ENCODE measurements at regions not wholly inside any gene's neighbourhood (a gene's known extent, or its start where the extent isn't known, plus 50 kb on each side); places are given as distances from the start of the nearest gene placed in this dataset.

GRCh38 chr14:49479432-49479831 is 106.7 kb downstream of the RPS29 start:
- DNase-seq (ENCODE audit: low spot score) = no peak
- in situ Hi-C loops (cut with HindIII; ENCODE audit: low sequenced_read_pairs) = no loop called here

GRCh38 chr14:49478784-49479183 is 107.4 kb downstream of the RPS29 start:
- no peak for DNase-seq (ENCODE audit: low spot score)
- in situ Hi-C loops (cut with HindIII; ENCODE audit: low sequenced_read_pairs) = no loop called here

GRCh38 chr14:49467091-49467490 is 119.1 kb downstream of the RPS29 start:
- no peak for DNase-seq (ENCODE audit: low spot score)
- in situ Hi-C loops (cut with HindIII; ENCODE audit: low sequenced_read_pairs) = no loop called here

DNA sequence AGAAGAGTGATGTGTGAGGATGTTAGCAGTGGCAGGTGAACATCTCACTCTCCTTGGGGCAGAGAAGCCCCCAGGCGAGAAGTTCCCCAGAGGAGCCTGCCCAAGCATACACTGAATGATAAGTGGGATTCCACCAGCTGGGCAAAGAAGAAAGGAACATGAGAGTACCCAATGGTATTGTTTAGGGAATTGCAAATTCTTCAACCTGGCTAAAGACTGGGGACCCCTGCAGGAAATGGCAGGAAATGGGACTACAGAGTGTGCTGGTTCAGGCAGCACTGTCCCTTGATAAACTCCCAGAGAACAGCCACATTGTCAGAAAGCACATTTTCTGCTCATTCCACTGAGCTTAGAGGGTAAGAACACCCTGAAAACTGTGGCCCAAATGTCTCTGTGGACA is 121.3 kb downstream of the RPS29 start:
- in situ Hi-C loops (cut with HindIII; ENCODE audit: low sequenced_read_pairs) = no loop called here
- DNase-seq (ENCODE audit: low spot score) = no peak

- DNase-seq (ENCODE audit: low spot score) = no peak
- in situ Hi-C loops (cut with HindIII; ENCODE audit: low sequenced_read_pairs) = no loop called here
These were observed 123.0 kb downstream of the RPS29 start for GRCh38 chr14:49463146-49463545.

- peak; percentile 45 for DNase-seq (ENCODE audit: low spot score)
- in situ Hi-C loops (cut with HindIII; ENCODE audit: low sequenced_read_pairs) = no loop called here
These were observed 124.4 kb downstream of the RPS29 start for GRCh38 chr14:49461529-49462401.

DNA sequence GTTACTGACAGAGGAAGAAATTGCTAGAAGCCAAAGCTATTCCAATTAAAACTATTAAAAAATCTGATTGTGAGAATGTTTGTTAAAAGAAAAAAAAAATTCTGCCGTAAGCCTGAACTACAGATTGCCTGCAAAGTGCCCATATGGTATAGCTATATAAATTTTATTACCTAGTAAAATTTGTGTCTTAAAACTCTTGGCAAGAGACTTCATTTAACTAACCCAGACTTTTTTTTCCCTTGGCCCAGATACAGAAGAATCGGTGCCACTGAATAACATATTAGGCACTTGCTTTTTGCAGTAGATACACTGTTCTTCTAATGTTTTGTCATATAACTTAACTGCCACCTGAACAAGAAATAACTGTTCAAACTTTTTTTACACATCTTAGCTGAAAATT is 125.5 kb downstream of the RPS29 start:
- in situ Hi-C loops (cut with HindIII; ENCODE audit: low sequenced_read_pairs) = no loop called here
- DNase-seq (ENCODE audit: low spot score) = no peak

DNA sequence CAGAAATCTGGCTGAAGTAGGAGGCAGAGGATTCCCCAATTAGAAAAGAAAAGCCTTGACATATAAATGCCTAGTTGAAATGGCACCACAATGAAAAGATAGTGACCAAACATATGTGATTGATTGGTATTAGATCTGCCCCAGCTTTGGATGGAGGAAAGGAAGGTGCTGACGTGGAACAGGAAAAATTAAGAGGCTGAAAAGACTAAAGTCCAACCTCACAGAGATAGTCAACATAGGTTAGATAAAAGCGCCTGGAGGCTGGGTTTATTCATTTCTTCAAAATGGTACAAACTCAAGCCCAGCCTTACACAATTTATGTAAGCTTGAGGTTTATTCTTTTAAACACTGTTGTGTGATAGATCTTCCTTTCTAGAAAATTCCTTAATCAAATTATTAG is 129.6 kb downstream of the RPS29 start:
- in situ Hi-C loops (cut with HindIII; ENCODE audit: low sequenced_read_pairs) = no loop called here
- DNase-seq (ENCODE audit: low spot score) = no peak

- peak; percentile 14 for DNase-seq (ENCODE audit: low spot score)
- in situ Hi-C loops (cut with HindIII; ENCODE audit: low sequenced_read_pairs) = no loop called here
These were observed 134.2 kb downstream of the RPS29 start for GRCh38 chr14:49451938-49452337.

DNA sequence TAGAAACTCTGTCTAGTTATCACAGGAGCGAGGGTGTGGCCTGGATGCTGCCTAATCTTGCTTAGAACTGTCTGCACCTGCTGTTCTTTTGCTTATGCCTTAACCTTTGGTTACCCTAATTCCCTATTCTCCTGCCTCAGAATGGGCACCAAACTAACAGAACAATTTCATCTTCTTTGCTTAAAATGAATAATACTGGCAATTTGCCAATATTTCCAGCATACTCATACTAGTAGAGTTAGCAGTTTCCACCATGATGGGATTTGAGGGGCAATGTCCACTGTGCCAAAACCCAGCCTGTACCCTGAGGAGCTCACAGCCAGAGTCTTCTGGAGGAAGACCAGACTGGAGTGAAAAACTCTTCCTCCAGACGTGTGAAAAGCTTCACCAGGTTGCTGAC is 136.4 kb downstream of the RPS29 start:
- in situ Hi-C loops (cut with HindIII; ENCODE audit: low sequenced_read_pairs) = no loop called here
- no peak for DNase-seq (ENCODE audit: low spot score)

DNA sequence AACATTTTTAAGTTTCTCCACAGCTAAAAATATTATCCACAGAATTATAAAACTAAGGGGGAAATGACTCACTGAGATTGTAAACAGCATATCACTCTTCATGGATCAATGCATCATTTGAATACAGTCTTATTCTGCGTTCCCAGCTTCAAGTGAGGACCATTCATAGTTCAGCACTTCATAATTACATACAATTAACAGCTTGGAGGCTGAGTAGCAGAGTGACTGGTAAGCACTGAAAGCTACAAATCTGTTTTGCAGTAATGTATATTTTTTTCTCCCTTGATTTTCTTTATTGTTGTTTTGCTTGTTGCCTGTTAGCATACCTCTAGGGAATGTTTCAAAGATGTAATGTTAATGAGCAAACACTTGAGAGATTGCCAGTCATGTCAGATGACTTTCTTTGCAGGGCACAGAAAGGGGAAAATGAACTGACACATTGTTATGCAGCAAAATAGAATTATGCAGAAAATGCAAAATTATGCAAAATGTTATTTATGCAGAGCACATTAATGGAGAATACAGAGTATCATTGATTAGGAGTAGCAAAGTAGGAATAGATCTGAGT is 138.6 kb downstream of the RPS29 start:
- DNase-seq (ENCODE audit: low spot score) = no peak
- in situ Hi-C loops (cut with HindIII; ENCODE audit: low sequenced_read_pairs) = no loop called here

DNA sequence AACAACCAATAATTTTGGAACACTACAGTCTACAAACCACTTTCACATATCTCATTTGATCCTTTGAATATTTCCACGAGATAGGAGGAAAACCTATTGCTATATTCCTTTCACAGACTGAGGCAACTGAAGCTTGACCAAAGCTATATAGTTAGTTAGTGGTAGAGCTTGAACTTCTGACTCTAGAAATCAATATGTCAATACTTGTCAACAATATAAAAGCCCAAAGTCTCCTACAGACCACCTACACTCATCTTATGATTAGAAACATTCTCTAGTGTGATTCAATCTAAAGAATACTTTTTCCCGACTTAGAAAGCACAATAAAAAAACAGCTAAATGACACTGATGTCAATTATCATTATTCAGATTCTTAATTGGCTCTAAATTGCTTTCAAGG is 139.4 kb downstream of the RPS29 start:
- no peak for DNase-seq (ENCODE audit: low spot score)
- in situ Hi-C loops (cut with HindIII; ENCODE audit: low sequenced_read_pairs) = no loop called here

- in situ Hi-C loops (cut with HindIII; ENCODE audit: low sequenced_read_pairs) = no loop called here
- no peak for DNase-seq (ENCODE audit: low spot score)
These were observed 147.9 kb downstream of the RPS29 start for GRCh38 chr14:49438256-49438770.

GRCh38 chr14:49428076-49428475 is 158.1 kb downstream of the RPS29 start:
- in situ Hi-C loops (cut with HindIII; ENCODE audit: low sequenced_read_pairs) = no loop called here
- DNase-seq (ENCODE audit: low spot score) = no peak

DNA sequence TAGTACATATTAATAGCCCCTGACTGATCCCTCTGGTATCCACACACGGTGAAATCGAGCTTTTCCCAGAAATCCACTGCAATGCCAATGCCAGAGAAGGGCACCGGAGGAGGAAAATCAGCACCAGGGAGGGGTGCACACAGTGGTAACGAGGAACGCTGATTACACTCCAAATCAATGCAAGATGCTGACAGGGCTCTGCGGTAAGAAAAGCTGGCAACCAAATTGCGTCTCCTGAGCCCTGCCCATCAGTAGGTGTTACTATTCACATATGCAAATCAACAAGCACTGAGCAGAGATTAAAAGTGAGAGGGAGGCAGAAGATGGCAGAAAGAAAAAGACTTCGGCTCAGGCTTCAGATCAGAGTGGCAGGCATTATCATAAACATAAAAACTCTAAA is 159.1 kb downstream of the RPS29 start:
- in situ Hi-C loops (cut with HindIII; ENCODE audit: low sequenced_read_pairs) = no loop called here
- DNase-seq (ENCODE audit: low spot score) = no peak

DNA sequence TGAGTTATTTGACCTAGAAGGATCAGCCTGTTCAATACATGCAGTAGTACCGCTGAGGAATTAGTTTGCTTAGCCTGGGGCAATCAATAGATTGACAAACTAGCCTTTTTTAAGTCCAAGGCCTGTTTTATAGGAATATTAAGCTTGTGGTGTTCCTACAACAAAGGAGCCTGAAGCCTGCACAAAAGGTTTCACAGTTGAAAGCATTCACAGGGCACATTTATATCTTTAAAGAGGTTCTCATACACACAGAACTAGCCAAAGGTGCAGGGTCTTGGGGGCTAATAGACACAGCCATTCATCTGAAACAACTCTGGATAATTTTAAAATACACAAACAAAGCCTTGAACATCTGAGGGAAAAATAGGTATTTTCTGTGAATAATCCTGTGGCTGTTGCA is 160.3 kb downstream of the RPS29 start:
- in situ Hi-C loops (cut with HindIII; ENCODE audit: low sequenced_read_pairs) = no loop called here

DNA sequence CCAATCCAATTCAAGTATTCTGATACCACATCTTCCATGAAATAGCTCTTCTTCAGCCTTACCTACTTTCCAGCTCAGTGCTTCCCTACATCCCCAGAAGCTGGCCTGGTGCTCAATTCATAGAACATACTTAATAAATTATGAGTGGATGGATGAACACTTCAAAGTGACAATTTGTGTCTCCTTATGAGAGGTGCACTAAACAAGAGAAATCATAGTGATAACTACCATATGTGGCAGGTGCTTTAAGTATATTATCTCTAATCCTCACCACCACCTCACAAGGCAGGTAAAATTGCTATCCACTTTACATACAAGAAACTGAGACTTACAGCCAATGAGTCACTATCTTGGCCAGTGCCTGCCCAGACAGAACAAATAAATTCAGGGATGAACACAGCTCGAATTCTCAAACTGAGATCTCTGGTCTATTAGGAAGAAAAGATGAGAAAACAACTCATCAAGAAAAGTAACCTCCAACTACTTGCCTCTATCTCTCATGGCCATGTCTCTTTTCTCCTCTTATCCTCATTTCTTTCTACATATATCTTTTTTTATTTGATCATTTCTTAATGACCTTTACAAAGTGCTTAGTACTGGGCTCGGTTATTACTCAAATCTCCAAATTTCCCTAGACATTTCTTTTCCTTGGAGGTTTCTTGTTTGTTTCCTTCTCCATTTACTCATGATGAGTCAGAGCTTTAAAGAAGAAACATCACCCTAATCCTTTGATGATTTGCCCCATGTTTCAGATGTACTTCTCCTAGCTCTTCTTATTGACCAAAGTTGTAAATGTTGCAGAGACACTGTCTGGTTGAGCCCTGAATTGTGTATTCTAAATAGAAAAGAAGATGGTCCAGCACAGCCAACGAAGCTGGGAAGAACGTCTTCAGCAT is 161.5 kb downstream of the RPS29 start:
- DNase-seq (ENCODE audit: low spot score) = no peak
- in situ Hi-C loops (cut with HindIII; ENCODE audit: low sequenced_read_pairs) = no loop called here

More for the DNA sequence above, 160.3 kb downstream of the RPS29 start:
- no peak for DNase-seq (ENCODE audit: low spot score)

DNA sequence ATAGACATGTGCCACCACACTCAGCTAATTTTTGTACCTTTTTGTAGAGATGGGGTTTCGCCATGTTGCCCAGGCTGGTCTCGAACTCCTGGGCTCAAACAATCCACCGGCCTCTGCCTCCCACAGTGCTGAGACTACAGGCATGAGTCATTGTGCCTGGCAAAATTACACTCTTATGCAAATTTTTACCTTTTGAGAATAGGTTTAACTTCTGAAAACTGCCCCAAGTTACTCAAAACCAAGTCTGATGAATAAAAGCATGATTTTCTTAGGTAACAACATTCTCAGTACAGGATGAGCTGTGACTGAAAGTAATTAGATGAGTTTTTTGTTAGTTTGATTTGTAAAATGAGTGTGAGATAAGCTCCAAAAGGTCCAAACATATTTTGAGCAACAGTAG is 166.0 kb downstream of the RPS29 start:
- no peak for DNase-seq (ENCODE audit: low spot score)
- in situ Hi-C loops (cut with HindIII; ENCODE audit: low sequenced_read_pairs) = no loop called here

DNA sequence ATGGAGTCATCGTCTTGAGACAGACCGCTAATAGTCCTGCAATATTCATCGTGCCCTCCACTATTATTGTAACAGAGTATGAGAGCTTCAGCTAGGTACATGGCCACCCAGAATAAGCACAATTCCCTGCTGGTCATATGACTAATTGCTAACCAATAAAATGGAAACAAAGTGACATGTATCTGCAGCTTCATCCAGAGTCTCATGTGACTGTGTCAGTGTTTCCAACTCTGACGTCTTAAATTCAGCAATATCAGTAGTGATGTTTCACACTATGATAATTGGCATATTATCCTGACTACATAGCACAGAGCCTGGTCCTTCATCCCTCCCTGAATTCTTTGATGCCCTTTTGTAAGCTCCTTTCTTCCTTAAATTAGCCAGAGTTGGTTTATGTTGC is 167.4 kb downstream of the RPS29 start:
- DNase-seq (ENCODE audit: low spot score) = no peak
- in situ Hi-C loops (cut with HindIII; ENCODE audit: low sequenced_read_pairs) = no loop called here

DNA sequence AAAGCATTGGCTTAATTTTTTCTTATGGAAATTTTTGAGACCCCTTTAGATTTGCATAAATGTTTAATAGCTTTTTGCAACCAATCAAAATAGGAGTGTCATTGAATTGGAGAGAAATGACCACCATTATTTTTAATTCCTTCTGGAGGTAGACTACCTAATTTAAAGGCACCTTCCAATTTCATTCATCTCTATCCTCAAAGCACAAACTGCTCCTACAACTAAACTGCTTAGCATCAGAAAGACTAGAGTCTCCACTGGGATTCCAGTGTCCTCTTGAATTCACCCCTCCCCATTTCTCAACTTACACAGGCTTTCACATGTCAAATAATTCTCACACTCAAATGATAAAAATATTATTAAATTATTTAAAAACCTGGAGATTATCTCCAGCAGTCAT is 168.4 kb downstream of the RPS29 start:
- in situ Hi-C loops (cut with HindIII; ENCODE audit: low sequenced_read_pairs) = no loop called here

More for the DNA sequence above, 168.4 kb downstream of the RPS29 start:
- DNase-seq (ENCODE audit: low spot score) = no peak
